Loucy (cell line): ENCODE measurements at regions not wholly inside any gene's neighbourhood (a gene's known extent, or its start where the extent isn't known, plus 50 kb on each side); places are given as distances from the start of the nearest gene placed in this dataset.
"Not testable (repeated sequence)": the region's sequence is repeated elsewhere in the genome, so short reads cannot be mapped to it uniquely, and the experiment has no call there.

Experiments used
- EZH2phosphoT487 ChIP-seq: fragments of 200-600 bp; IDR thresholded peaks from 2 replicates; pipeline ENCODE4 v1.6.1; 2018; ENCODE audit warnings: antibody characterized with exemption, mild to moderate bottlenecking, moderate library complexity, borderline replicate concordance
- TF ChIP-seq, protein P1 (sequence below): fragments of 200-600 bp; sonication (generic); conservative IDR thresholded peaks from 2 replicates; pipeline ENCODE4 v1.5.1; 2014; ENCODE audit warnings: mild to moderate bottlenecking, antibody characterized with exemption, low read length

DNA sequence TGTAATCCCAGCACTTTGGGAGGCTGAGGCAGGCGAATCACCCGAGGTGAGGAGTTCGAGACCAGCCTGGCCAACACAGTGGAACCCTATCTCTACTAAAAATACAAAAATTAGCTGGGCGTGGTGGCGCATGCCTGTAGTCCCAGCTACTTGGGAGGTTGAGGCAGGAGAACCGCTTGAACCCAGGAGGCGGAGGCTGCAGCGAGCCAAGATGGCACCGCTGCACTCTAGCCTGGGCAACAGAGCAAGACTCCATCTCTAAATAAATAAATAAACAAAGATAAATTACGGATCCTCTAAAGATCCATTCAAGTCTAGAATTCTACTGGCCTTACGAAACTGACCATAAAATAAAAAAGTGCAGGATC is 60.4 kb downstream of the SIPA1L2 start:
- TF ChIP-seq, protein P1, sequence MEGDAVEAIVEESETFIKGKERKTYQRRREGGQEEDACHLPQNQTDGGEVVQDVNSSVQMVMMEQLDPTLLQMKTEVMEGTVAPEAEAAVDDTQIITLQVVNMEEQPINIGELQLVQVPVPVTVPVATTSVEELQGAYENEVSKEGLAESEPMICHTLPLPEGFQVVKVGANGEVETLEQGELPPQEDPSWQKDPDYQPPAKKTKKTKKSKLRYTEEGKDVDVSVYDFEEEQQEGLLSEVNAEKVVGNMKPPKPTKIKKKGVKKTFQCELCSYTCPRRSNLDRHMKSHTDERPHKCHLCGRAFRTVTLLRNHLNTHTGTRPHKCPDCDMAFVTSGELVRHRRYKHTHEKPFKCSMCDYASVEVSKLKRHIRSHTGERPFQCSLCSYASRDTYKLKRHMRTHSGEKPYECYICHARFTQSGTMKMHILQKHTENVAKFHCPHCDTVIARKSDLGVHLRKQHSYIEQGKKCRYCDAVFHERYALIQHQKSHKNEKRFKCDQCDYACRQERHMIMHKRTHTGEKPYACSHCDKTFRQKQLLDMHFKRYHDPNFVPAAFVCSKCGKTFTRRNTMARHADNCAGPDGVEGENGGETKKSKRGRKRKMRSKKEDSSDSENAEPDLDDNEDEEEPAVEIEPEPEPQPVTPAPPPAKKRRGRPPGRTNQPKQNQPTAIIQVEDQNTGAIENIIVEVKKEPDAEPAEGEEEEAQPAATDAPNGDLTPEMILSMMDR, result not testable (repeated sequence)
- not testable (repeated sequence) for TF ChIP-seq EZH2phosphoT487
